Suppressor macrophage (primary cell): ENCODE measurements at regions not wholly inside any gene's neighbourhood (a gene's known extent, or its start where the extent isn't known, plus 50 kb on each side); places are given as distances from the start of the nearest gene placed in this dataset.
"Not testable (repeated sequence)": the region's sequence is repeated elsewhere in the genome, so short reads cannot be mapped to it uniquely, and the experiment has no call there.

Source experiments
- DNase-seq, 4 experiments: peaks; one replicate each; pipeline ENCODE4 v3.0.0-alpha.2; 2020 to 2022

DNA sequence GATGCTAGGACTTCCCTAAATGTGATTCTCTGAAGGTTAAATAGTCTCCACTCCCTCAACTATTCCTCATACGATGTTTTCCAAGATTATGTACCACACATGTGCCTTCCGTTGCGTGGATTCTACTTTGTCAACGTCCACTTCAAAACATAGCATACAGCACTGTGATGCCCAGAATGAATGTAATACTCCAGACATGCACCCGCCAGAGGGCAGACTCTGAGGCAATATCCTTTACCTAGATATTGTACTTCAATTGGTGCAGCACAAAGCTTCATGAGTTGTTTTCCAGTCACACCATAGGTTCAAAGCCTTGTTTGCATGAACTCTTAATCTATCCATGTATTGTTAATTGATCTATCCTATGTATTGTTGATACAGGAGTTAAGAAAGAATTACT, 201.0 kb upstream of the NABP1 start:
- DNase-seq: no peak

DNA sequence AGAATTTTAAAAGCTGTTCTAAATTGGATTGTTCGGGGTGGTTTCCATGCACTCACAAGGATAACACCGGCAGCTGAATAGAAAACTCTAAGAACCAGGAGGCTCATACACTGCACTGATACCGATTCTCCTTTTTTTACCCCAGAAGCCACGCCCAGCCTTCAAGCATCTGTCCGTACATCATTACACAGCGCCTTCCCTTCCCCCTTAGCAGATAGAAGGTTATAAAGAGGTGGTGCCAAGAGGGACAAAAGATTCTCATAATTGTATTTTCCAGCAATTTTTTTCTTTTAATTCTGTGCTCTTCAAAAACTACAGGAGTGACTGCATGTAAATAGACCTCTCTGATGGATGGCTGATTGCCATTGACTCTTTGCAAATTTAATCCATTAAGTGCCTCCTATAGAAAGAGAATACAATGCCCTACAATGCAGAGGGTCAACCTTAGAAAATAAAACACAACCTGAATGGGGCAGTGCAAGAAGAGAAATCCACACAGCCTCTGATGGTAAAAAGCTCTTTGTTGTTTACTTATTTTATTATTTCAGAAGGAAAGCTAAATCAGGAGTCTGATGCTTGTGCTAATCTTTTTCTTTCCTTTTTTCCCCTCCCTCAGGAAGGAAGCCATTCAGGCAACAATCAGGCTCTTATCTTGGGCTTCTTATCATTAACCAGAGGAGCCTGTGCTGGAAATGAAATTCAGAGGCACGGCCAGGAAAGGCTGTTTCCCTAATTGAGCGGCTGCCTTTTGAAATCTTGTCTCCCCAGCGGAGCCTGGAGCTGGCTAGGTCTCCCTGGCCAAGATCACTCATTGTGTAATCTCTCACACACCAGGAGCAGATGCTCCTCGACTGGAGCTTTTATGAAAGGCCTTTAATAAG, 198.9 kb upstream of the NABP1 start:
- peak in 3 of 4 experiments; percentile 19 to 29 (median 27) for DNase-seq

DNA sequence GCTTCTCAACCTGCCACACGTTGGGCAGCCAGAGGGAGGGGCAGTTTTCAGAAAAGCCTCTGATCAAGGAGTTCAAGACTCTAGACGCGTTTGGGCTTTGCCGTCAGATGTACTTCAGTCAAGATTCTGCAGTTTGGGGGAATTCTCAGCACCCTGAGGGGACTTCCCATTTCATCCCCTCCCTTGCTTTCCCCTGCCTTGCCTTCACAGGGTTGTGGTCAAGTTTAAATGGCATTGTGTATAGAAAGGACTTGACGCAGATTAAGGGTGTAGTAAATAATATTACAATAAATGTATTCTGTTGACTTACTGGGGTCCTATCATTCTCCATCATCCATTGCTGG, 198.3 kb upstream of the NABP1 start:
- DNase-seq: no peak

DNA sequence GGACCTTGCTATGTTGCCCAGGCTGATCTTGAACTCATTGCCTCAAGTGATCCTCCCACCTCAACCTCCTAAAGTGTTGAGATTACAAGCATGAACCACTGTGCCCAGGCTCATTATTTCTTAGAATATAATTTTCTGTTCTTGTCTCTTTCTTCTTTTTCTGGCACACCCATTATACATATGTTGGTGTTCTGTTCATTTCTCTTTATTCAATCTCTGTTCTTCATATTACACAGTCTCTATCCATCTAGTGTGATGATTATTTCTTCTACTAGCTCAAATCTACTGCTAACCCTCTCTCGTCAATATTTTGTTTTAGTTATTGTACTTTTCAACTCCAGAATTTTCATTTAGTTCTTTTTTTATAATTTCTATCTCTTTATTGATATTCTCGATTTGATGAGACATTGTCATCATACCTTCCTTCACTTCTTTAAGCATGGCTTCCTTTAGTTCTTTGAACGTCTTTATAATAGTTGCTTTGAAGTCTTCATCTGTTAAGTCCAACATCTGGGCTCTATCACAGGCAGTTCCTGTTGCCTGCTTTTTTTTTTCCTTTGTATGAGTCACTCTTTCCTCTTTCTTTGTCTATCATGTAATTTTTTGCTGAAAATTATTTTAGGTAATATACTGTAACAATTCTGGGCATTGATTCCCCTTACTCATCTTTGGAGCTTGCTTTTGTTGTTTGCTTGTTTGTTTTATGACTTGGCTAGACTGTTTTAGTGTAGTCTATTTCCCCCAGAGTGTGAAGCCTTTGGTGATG, 196.4 kb upstream of the NABP1 start:
- DNase-seq: no peak

DNA sequence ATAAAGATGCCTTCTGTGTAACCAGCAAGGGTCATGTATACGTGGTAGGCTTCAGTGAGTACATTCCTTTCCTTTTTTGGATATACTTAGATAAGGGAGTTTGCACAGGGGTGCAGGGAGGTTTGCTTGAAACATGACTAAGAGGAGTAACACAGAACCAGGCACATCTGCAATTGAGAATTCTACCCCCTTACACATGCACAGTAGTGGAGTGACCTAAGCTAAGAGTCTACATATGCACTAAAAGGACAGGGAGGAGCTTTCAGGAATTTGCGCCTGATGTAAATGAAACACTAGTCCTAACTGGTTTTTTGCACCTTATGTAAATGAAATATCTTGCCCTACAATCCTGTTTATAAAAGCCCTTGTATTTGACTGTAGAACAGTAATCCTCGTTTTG, 194.8 kb upstream of the NABP1 start:
- no peak for DNase-seq

DNA sequence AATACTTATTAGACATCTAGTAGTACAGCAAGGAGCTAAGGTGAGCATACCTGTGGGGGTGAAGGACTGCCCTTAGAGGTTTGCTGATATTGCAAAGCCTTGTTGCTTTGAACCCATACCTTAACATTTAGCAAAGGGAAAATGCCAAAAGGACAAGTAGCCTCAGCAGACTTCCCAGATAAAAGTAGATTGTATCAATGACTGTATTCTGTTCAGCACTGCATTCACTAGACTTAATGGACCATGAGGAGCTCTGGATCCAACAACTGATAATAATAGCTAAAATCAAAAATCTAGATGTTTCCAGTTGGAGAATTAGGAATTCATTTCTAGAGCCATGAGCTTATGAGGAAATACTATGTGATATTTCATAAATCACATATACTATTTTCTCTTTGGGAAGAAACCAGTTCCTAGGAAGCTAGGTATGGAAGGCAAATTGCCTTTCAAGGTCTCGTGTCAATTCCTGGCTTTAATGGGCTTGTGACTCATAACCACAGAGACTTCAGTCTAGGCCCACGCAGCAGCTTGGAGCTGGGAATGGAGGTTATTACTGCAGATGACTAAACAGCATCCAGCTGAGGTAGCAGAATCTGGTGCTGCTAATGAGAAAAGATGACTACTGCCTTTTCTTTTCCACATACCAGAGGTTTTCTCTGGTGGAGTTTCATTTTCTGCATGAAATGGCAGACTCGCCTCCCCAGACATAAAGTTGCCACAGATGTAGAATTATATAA, 191.2 kb upstream of the NABP1 start:
- DNase-seq: peak; percentile 82 to 93 (median 86)

DNA sequence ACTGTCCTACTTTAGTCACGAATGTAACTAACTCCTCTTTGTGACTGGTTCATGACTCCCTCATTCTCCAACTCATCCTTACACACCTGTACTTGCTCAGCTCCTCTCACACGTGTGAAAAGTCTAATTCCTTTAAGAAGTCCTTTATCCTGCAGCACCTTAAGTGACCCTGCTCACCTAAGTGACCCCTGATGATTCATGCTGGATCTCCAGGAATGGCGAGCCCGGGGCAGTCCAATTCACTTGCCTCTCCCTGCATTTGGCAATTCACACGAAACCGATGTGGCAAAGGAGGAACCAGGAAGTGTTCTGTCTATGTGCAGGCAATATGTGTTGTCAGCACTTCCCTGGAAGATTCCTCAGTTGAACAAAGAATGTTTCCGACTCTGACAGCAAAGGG, 189.8 kb upstream of the NABP1 start:
- DNase-seq: peak; percentile 6 to 57 (median 48)

DNA sequence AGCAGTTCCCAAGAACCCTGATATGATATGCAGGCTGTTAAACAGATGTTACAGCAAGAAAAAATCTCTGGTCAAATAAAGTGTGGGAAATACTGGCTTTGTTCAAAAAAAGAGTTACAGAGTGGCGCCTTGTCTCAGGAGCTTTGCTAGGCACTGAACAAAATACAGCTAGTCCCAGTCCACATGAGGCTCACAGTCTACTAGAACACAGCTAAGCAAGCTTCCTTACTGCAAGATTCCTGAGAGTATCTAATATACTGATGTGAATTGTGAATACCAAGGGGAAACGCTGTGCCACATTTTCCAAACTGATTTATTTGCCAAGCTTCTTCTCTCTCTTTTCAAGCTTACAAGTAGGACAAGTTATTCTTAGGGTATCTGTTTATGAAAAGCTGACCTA, 188.8 kb upstream of the NABP1 start:
- no peak for DNase-seq

DNA sequence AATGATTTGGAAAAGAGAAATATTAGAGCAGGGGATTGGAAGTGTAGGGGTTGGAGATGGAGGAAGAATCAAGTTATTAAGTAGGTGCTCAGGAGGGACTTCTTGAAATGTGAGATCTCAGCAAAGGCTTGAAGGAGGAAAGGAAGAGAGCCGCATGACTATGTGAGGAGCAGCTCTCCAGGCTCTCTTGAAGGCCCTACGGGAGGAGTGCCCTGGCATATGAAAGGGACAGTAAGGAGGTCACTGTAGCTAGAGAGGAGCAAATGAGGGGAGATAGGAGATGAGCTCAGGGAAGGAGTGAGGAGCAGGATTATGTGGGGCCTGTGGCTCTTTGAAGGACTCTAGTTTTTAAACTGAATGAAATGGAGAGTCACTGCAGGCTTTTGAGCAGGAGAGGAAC, 181.1 kb upstream of the NABP1 start:
- no peak for DNase-seq

DNA sequence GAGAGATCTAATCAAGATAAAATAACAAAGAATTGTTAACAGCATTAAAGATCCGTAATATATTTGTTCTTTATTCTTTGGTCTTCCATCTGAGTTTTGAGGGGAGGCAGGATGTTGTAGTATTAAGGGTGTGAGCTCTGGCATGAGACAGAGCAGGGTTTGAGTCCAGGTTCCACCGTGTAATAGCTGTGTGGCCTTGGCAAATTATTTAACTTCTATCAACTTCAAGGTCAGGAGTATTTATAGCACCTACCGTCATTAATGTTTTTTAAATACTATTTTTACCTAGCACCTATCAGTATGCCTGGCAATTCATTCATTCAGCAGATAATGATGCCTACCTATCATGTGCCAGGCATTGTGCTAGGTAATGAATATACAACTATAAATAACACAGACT, 180.1 kb upstream of the NABP1 start:
- no peak for DNase-seq

DNA sequence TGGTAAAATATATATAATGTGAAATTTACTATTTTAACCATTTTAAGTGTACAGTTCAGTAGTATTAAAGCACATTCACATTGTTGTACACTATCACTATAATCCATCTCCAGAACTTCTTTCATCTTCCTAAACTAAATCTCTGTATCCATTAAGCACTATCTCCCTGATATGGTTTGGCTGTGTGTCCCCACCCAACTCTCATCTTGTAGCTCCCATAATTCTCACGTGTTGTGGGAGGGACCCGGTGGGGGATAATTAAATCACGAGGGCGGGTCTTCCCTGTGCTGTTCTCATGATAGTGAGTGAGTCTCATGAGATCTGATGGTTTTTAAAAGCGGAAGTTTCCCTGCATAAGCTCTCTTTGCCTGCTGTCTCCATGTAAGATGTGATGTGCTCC, 178.9 kb upstream of the NABP1 start:
- DNase-seq: no peak

DNA sequence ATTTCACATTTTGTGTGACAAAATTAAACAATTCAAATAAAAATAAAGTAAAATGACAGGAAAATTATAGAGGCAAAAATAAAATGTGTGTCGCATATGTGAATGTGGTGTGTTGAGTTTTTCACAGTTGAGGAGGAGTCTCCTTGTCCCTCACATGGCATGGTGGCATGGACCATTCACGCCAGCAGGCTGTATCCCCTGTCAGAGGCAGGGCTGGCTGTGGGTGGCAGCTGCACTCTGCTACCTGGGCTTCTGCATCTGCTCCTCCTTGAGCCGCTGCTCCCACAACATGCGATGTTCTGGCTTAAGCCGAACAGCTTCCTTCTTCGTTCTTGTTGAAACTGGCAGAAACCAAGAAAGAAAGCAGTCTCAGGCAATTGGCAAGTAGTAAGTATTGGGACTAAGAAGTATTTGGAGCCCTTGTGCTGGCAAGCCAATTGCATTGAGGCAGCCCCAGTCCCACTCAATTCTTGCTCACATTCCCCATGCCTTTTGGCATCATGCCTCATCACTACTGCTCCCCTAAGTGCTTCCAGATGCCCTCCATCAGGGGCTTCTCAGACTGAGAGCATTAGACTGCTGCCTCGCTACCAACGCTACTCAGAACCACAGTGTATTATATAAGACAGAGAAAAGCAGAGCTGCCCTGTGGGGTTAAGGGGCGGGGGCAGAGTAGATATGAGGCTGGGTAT, 177.9 kb upstream of the NABP1 start:
- no peak for DNase-seq

DNA sequence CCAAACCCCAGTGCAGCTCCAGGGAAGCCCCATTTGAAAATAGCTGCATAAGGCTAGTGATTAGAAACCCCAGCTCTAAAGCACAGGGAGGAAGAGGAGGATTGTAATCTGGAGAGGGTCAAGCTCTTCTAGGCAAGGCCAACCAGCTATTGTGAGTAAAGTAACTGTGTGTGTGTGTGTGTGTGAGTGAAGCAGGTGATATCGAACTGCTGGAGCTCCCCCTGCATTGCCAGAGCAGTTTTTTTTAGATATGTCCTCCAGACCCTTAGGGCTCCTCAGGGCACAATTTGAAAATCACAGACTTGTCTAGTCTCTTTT, 177.4 kb upstream of the NABP1 start:
- DNase-seq: no peak

DNA sequence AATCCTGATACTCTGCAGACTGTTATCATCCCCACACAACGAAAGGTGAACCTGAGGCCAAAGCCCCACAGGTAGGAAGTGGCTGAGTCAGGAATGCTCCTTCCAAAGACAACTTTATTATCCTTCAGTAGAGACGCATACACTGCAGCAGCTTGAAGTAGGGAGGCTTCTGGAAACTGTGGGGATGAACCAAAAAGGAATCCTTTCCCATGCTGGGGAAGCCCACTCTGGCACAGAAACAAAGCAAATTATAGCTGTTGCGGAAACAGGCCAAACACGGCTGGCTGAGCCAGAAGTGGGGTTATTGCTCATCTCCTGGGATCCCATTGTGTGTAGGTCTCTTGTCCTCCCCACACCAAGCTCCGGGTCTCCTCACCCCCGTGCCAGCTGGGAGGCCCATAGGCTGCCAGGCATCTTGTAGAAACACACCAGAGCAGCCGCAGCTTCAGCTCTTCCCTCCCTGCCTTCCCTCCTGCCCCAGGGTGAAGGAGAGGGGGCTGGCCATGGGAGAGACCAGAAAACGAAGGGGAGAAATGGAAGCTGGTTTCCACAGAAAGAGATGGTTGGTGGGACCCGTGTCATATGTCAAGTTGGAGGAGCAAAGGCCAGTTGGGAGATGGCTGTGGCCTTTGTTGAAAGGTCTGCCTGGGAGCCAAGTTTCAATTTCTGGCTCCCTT, 176.9 kb upstream of the NABP1 start:
- no peak for DNase-seq

DNA sequence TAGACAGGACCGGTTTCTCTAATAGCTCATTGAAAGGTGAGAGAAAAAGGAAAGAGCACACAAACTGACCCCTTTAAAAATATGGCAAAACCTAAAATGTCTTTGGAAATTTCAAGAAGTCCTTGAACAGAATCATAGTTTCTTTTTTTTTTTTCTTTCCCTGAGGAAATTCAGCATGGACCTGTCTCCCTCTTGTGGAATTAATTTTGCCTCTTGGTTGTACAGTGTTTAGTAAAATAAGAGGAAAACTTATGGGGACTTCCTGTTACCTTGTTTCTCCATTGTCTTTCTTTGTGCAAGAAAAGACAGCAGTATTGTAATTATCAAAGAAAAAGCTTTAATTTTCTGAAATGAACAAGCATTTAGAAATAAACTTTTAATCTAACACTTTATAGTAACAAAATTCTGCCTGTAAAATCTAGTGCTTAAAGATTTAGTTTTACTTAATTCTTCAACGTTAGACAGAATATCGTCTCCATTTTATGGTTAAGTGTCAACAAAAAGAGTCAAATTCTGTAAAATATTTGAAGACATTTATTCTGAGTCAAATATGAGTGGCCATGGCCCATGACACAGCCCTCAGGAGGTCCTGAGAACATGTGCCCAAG, 176.3 kb upstream of the NABP1 start:
- DNase-seq: peak; percentile 35 to 69 (median 50)

DNA sequence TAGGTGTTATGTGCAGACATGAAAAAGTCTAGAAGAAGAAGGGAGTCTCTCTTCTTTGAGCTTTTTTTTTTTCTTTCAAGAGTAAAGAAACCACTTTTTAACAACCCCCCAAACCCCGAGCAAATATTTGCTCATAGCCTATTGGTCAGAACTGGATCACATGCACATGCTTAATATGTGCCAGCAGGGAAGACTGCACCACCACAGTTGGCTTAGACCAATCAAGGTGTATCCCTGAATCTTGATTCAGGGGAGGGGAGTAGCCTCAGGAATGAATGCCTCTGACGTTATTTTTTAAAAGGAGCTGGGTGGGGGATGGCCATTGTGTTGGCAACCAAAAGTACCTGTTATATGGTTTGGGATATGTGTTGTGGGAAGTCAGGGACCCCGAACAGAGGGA, 171.4 kb upstream of the NABP1 start:
- DNase-seq: no peak

DNA sequence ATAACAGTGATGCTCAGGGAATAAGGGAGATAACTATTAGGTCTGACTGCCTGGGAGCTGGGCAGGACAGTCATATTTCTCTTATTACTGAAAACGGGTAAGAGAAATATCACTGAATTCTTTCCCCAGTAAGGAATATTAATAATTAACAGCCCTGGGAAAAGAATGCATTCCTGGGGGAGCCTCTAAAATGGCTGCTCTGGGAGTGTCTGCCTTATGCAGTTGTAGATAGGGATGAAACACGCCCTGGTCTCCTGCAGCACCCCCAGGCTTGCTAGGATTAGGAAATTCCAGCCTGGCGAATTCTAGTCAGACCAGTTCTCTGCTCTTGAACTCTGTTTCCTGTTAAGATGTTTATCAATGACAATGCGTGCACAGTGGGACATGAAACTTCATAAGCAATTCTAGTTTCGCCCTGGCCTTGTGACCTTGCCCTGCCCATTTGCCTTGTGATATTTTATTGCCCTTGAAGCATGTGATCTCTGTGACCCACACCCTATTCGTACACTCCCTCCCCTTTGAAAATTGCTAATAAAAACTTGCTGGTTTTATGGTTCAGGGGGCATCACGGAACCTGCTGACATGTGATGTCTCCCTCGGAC, 170.6 kb upstream of the NABP1 start:
- DNase-seq: not testable (repeated sequence)

DNA sequence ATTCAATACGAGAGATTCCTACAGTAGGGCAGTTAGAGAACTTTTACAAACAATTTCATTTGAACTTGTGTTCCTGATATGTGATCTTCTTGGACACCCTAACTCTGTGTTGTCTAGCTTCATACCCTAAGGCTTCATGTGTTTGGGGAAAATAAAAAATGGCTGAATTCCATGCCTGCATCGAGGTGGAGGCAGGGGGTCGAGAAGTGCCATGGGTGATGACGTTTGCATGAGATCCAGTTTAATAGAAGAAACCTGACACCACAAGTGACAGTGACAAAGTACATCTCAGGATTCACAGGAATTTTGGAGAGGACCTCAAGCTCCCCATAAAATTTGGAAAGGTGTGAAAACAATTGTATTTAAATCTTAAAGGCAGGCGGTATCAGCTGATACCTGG, 169.2 kb upstream of the NABP1 start:
- DNase-seq: no peak

DNA sequence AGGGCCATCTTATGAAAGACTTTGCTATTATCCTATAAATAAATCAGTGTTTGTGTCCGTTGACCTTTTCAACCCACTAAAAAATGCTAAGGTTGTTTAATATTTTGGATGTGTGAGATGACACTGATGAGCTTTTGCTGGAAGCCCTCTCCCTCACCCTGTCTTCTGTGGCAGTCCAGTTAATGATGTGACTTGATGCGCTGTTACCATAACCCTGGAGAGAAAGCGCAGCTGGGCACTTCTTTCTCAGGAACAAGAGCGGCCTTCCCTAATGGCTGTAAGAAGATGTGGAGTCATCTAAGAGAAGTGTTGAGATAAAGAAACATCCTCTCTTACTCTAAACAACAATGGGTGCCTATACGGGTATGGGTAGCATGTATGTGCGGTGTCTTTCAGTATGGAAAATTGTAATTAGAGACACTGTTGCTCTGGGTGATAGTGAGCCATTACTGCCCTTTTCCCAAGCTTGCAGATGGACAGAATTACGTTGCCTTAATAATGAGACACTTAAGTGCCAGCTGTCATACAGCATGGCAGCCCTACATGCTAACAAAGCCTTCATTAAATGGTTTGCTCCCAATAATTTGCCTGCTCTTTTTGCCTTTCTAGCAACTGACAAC, 165.6 kb upstream of the NABP1 start:
- DNase-seq: no peak

DNA sequence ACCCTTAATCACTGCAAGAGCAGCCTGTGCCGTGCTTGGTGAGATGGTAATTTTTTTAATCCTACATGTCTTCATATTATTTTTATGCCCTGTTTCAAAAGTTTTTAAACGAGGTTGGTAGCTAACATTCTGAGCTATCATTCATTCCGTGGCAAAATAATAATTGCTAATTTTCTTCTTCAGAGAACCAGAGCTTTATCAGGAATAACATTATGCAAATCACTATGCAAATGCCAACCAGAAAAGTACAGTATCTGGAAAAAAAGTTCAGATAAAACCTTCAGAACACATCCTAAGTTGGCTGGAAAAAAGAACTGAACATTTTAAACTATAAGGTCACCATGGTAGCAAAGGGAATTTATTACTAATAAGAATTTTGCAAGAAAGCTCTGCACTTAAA, 165.1 kb upstream of the NABP1 start:
- no peak for DNase-seq

DNA sequence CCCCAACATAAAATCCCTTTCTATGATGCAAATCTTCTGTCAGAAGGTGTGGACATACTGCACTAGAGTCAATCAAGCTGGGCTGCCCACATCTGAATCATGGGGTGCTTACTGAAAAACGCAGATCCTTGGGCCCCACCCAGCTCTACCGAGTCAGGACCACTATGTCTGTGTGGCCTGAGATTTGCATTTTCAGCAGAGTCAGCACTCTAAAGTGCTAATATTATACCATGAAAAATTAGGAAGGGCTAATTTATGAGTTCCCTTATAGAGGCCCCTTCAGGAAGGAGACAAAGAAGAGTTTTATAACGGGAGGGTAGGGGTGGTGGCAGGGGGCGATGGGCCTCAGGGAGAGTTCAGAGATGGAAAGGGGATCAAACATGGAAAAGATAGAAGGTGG, 163.3 kb upstream of the NABP1 start:
- DNase-seq: no peak
